ENCODE measurements at regions not wholly inside any gene's neighbourhood (a gene's known extent, or its start where the extent isn't known, plus 50 kb on each side); places are given as distances from the start of the nearest gene placed in this dataset.
A peak's percentile ranks its signal among the peaks of the same experiment; 100 is the strongest.
"Not testable (repeated sequence)": the region's sequence is repeated elsewhere in the genome, so short reads cannot be mapped to it uniquely, and the experiment has no call there.

- TF ChIP-seq JUND (IDR thresholded peaks at IDR 0.05; ENCODE audit: low read depth), result no peak
- in situ Hi-C loops (cut with HindIII; ENCODE audit: low pct_unique_long_range_greater_than_20kb, low sequenced_read_pairs), result no loop called here
- DNase-seq (ENCODE audit: low read depth in 1 of 2, low spot score in 1 of 2), result no peak
Observed at GRCh38 chr10:55782181-55782580, 578.9 kb downstream of the ZWINT start.

GRCh38 chr10:55766212-55766611 lies 594.8 kb downstream of the ZWINT start:
- no peak for DNase-seq (ENCODE audit: low read depth in 1 of 2, low spot score in 1 of 2)
- TF ChIP-seq JUND (IDR thresholded peaks at IDR 0.05; ENCODE audit: low read depth), result no peak
- in situ Hi-C loops (cut with HindIII; ENCODE audit: low pct_unique_long_range_greater_than_20kb, low sequenced_read_pairs), result no loop called here

GRCh38 chr10:55750458-55750857 lies 610.6 kb downstream of the ZWINT start:
- in situ Hi-C loops (cut with HindIII; ENCODE audit: low pct_unique_long_range_greater_than_20kb, low sequenced_read_pairs), result no loop called here
- TF ChIP-seq JUND (IDR thresholded peaks at IDR 0.05; ENCODE audit: low read depth), result no peak
- no peak for DNase-seq (ENCODE audit: low read depth in 1 of 2, low spot score in 1 of 2)

- no peak for DNase-seq (ENCODE audit: low read depth in 1 of 2, low spot score in 1 of 2)
- in situ Hi-C loops (cut with HindIII; ENCODE audit: low pct_unique_long_range_greater_than_20kb, low sequenced_read_pairs), result no loop called here
Observed at GRCh38 chr10:55747244-55747643, 613.8 kb downstream of the ZWINT start.

GRCh38 chr10:55746002-55746401 lies 615.1 kb downstream of the ZWINT start:
- no peak for TF ChIP-seq JUND (IDR thresholded peaks at IDR 0.05; ENCODE audit: low read depth)
- no peak for DNase-seq (ENCODE audit: low read depth in 1 of 2, low spot score in 1 of 2)
- in situ Hi-C loops (cut with HindIII; ENCODE audit: low pct_unique_long_range_greater_than_20kb, low sequenced_read_pairs), result no loop called here

More at GRCh38 chr10:55747244-55747643, 613.8 kb downstream of the ZWINT start:
- no peak for TF ChIP-seq JUND (IDR thresholded peaks at IDR 0.05; ENCODE audit: low read depth)

- in situ Hi-C loops (cut with HindIII; ENCODE audit: low pct_unique_long_range_greater_than_20kb, low sequenced_read_pairs), result no loop called here
- no peak for TF ChIP-seq JUND (IDR thresholded peaks at IDR 0.05; ENCODE audit: low read depth)
- no peak for DNase-seq (ENCODE audit: low read depth in 1 of 2, low spot score in 1 of 2)
Observed at GRCh38 chr10:55742487-55742886, 618.6 kb downstream of the ZWINT start.

- DNase-seq (ENCODE audit: low read depth in 1 of 2, low spot score in 1 of 2), result peak in 1 of 2 experiments; percentile 77
- in situ Hi-C loops (cut with HindIII; ENCODE audit: low pct_unique_long_range_greater_than_20kb, low sequenced_read_pairs), result not testable (repeated sequence)
Observed at GRCh38 chr10:55740767-55741166, 620.3 kb downstream of the ZWINT start.

GRCh38 chr10:55740110-55740509 lies 620.9 kb downstream of the ZWINT start:
- TF ChIP-seq JUND (IDR thresholded peaks at IDR 0.05; ENCODE audit: low read depth), result no peak
- in situ Hi-C loops (cut with HindIII; ENCODE audit: low pct_unique_long_range_greater_than_20kb, low sequenced_read_pairs), result no loop called here
- no peak for DNase-seq (ENCODE audit: low read depth in 1 of 2, low spot score in 1 of 2)

GRCh38 chr10:55734112-55734511 lies 626.9 kb downstream of the ZWINT start:
- no peak for TF ChIP-seq JUND (IDR thresholded peaks at IDR 0.05; ENCODE audit: low read depth)
- in situ Hi-C loops (cut with HindIII; ENCODE audit: low pct_unique_long_range_greater_than_20kb, low sequenced_read_pairs), result no loop called here
- no peak for DNase-seq (ENCODE audit: low read depth in 1 of 2, low spot score in 1 of 2)

- DNase-seq (ENCODE audit: low read depth in 1 of 2, low spot score in 1 of 2), result no peak
- TF ChIP-seq JUND (IDR thresholded peaks at IDR 0.05; ENCODE audit: low read depth), result no peak
- in situ Hi-C loops (cut with HindIII; ENCODE audit: low pct_unique_long_range_greater_than_20kb, low sequenced_read_pairs), result no loop called here
Observed at GRCh38 chr10:55704950-55705349, 656.1 kb downstream of the ZWINT start.

- in situ Hi-C loops (cut with HindIII; ENCODE audit: low pct_unique_long_range_greater_than_20kb, low sequenced_read_pairs), result no loop called here
- peak in 1 of 2 experiments; percentile 59 for DNase-seq (ENCODE audit: low read depth in 1 of 2, low spot score in 1 of 2)
Observed at GRCh38 chr10:55668326-55668922, 692.6 kb downstream of the ZWINT start.

GRCh38 chr10:55653531-55653930 lies 707.5 kb downstream of the ZWINT start:
- DNase-seq (ENCODE audit: low read depth in 1 of 2, low spot score in 1 of 2), result no peak
- in situ Hi-C loops (cut with HindIII; ENCODE audit: low pct_unique_long_range_greater_than_20kb, low sequenced_read_pairs), result no loop called here
- TF ChIP-seq JUND (IDR thresholded peaks at IDR 0.05; ENCODE audit: low read depth), result no peak

More at GRCh38 chr10:55668326-55668922, 692.6 kb downstream of the ZWINT start:
- TF ChIP-seq JUND (IDR thresholded peaks at IDR 0.05; ENCODE audit: low read depth), result no peak

GRCh38 chr10:55641601-55642000 lies 719.5 kb downstream of the ZWINT start:
- DNase-seq (ENCODE audit: low read depth in 1 of 2, low spot score in 1 of 2), result no peak
- in situ Hi-C loops (cut with HindIII; ENCODE audit: low pct_unique_long_range_greater_than_20kb, low sequenced_read_pairs), result no loop called here
- no peak for TF ChIP-seq JUND (IDR thresholded peaks at IDR 0.05; ENCODE audit: low read depth)

- TF ChIP-seq JUND (IDR thresholded peaks at IDR 0.05; ENCODE audit: low read depth), result no peak
- peak; percentile 85 to 89 for DNase-seq (ENCODE audit: low read depth in 1 of 2, low spot score in 1 of 2)
- in situ Hi-C loops (cut with HindIII; ENCODE audit: low pct_unique_long_range_greater_than_20kb, low sequenced_read_pairs), result no loop called here
Observed at GRCh38 chr10:55631071-55631654, 729.9 kb downstream of the ZWINT start.
